ENCODE measurements at regions not wholly inside any gene's neighbourhood (a gene's known extent, or its start where the extent isn't known, plus 50 kb on each side); places are given as distances from the start of the nearest gene placed in this dataset.

GRCh38 chr2:150036622-150037021 is 449.0 kb upstream of the MMADHC start:
- Histone ChIP-seq H3K79me1 (ENCODE audit: insufficient read depth, low read depth, low read length, poor library complexity, severe bottlenecking) (no peaks in the 10 kb centered on the region), H3K9ac (ENCODE audit: extremely low read depth, insufficient read length, low read length) (no peak overlapping the region), H3T11ph (ENCODE audit: low read length) (no peak overlapping the region), H2BK5ac (ENCODE audit: insufficient read length, low read length) (no peak overlapping the region), H2BK20ac (ENCODE audit: low read depth, low read length, poor library complexity, severe bottlenecking) (no peak overlapping the region), H4K5ac (ENCODE audit: insufficient read length, low read depth, low read length) (no peak overlapping the region), H4K8ac (replicated peaks; ENCODE audit: insufficient read length, low read depth, low read length) (no peak overlapping the region), H3K14ac (ENCODE audit: insufficient read depth, low read length) (no peak overlapping the region), H3K79me2 (ENCODE audit: insufficient read depth, low read length) (no peaks in the 10 kb centered on the region), H3K56ac (ENCODE audit: insufficient read length, low read depth, low read length) (no peak overlapping the region), H2AFZ (ENCODE audit: low read length) (no peak overlapping the region), H2BK120ac (ENCODE audit: low read depth, low read length, poor library complexity, severe bottlenecking) (no peak overlapping the region), H4K20me1 (ENCODE audit: control insufficient read depth, insufficient read depth, insufficient read length) (no peaks in the 10 kb centered on the region), H3K23me2 (ENCODE audit: insufficient read length, low read depth, low read length, poor library complexity, severe bottlenecking) (no peaks in the 10 kb centered on the region), H3K27ac (ENCODE audit: insufficient read length, low read depth, low read length) (no peak overlapping the region), H3K4ac (ENCODE audit: low read depth, low read length) (no peak overlapping the region), H3K4me1 (ENCODE audit: insufficient read depth, low read length) (no peaks in the 10 kb centered on the region), H3K4me2 (ENCODE audit: insufficient read depth, insufficient read length, low read length) (no peak overlapping the region), H3K9me3 (ENCODE audit: control insufficient read depth, low read depth, low read length) (no peaks in the 10 kb centered on the region), H3K23ac (ENCODE audit: insufficient read length, low read depth, low read length) (no peak overlapping the region), H2BK12ac (ENCODE audit: insufficient read length, low read depth, low read length) (no peak overlapping the region), H3K27me3 (ENCODE audit: insufficient read depth, low read length) (no peaks in the 10 kb centered on the region), H4K91ac (ENCODE audit: insufficient read length, low read depth, low read length) (no peak overlapping the region), H3K18ac (ENCODE audit: insufficient read length, low read depth, low read length) (no peak overlapping the region), H2AK5ac (ENCODE audit: insufficient read length, low read length) (no peak overlapping the region), H2BK15ac (ENCODE audit: low read depth, low read length) (no peak overlapping the region)
- Mint-ChIP-seq H3K4me3 (no peak overlapping the region), H3K27me3 (ENCODE audit: low read depth) (no peaks in the 10 kb centered on the region), H3K36me3 (ENCODE audit: insufficient read depth in 1 of 3, low read depth in 3 of 3) (no peaks in the 10 kb centered on the region), H3K27ac (no peak overlapping the region), H3K9me3 (no peaks in the 10 kb centered on the region), H3K4me1 (no peaks in the 10 kb centered on the region; a peak in 1 of 4 replicates)
- no peak for TF ChIP-seq CTCF (conservative IDR thresholded peaks at IDR 0.05)
- no peak for DNase-seq
